ENCODE measurements at regions not wholly inside any gene's neighbourhood (a gene's known extent, or its start where the extent isn't known, plus 50 kb on each side); places are given as distances from the start of the nearest gene placed in this dataset.
"Not testable (repeated sequence)": the region's sequence is repeated elsewhere in the genome, so short reads cannot be mapped to it uniquely, and the experiment has no call there.

GRCh38 chr13:58376775-58377174 lies 745.2 kb downstream of the PCDH17 start:
- DNase-seq, result no peak

- DNase-seq, result no peak
Measured at GRCh38 chr13:58379221-58379620, 747.7 kb downstream of the PCDH17 start.

DNA sequence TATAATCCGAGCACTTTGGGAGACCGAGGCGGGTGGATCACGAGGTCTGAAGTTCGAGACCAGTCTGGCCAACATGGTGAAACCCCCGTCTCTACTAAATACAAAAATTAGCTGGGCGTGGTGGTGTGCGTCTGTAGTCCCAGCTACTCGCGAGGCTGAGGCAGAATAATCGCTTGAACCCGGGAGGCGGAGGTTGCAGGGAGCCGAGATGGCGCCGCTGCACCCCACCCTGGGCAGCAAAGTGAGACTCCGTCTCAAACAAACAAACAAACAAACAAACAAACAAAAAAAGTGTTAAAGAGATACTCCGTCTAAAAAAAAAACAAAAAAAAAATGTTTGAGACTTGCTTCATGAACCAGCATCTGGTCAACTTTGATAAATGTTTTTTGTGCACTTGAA lies 753.8 kb downstream of the PCDH17 start:
- not testable (repeated sequence) for DNase-seq

DNA sequence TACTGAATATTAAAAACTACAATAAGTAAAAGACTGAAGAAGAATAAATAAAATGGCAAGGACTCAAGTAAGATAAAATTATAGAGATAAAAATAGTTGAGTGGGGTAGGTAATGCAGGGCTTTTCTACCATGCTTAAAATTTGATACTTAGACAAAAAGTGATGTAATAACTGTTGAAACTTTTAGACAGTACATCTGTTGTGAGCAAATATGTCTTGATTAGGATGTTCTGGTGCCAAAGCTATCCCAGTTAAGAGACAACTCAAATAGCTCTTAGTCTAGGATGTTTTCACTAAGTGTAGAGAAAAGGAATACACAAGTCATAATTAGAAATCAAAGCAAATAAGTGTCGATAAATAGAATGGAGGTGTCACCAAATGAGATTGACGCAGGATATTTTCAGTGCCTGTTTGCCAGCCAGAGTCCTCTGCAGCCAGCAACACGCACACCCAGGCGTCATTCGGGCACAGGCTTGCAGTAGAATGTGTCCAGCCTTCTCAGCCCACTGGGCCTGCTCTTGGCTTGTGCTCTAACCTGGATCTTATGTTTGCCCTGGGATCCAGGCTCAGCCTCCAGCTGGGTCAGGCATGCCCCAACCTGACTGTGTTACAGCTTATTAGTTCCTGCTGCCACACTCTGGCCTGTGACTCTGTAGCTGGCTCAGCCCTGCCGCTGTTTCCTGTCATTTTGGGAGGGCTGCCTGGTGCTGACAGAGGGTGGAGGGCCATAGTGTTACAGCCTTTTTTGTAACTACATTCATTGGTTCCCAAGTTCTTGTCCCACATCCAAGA lies 766.2 kb downstream of the PCDH17 start:
- no peak for DNase-seq

DNA sequence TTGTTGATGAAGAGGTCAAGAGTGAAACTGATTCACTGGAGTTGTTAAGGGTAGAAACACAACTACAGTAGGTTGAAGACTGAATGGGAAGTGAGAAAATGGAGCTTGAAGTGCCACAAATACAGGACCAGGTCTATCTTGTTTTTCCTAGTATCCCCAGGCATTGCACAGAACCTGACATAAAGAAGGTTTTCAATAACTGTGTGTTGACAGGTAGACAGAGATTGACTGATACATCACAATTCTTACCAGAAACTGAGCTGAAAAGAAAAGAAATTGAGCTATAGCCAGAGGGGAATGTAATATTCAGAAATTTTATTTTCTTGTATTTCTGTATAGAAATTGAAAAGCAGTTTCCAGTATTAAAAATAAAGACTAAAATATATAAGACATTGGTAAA lies 767.7 kb downstream of the PCDH17 start:
- DNase-seq, result no peak

- no peak for DNase-seq
Measured at GRCh38 chr13:58406545-58406944, 775.0 kb downstream of the PCDH17 start.

- DNase-seq, result no peak
Measured at GRCh38 chr13:58429917-58430316, 798.4 kb downstream of the PCDH17 start.

DNA sequence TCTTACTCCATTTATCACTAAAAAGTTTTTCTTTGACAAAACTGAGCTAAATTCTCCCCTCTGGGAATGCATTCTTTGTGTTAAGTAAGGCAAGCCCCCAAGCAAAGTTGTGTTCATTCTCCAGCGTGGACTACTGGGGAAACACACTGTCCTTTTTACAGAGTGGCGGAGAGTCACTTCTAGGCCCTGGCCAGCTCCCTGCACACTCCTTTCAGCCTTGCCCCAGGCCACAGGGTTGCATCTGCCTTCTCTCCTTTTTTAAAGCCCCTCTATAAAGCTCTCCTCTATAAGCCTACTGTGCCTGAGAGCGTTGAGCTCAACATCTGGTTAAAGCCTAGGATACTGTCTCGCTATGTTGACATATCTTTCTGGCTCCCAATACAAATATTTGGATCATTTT lies 803.4 kb downstream of the PCDH17 start:
- DNase-seq, result no peak

GRCh38 chr13:58437427-58437826 lies 805.9 kb downstream of the PCDH17 start:
- DNase-seq, result no peak

DNA sequence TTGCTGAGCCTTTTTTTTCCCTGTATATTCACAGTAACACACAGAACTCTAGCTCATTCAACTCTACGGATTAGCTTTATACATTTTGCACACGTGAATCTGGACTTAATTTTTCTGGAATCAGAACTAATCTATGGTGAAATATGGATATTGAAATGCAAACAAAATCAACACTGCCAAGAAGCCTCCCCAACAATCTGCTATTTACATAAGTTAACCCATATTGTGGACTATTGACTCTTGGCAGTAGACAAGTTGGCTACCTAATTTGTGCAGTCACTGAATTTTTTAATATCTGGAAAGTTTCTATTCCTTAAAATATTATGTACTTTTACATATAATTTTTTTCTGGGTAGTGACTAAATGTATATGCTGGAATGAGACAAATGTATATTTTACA lies 815.4 kb downstream of the PCDH17 start:
- no peak for DNase-seq

- no peak for DNase-seq
Measured at GRCh38 chr13:58452123-58452623, 820.6 kb downstream of the PCDH17 start.

- no peak for DNase-seq
Measured at GRCh38 chr13:58455094-58455493, 823.5 kb downstream of the PCDH17 start.

DNA sequence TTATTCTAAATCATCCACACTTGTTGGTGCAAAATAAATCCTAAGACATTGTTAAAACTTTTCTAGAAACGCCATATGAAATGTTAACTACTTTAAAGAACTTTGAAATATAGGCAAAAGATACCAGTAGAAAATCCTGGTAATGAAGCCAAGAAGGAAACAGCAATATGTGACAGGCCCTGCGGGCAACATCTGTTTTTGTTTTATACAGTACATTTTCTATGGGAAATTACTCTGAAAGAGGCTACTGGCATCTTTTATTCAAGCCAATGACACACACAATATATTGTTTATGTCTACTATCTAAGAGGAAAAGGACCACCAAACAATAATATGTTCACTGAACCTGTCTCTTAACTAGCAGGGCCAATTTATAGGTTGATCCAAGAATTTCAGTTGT lies 829.7 kb downstream of the PCDH17 start:
- no peak for DNase-seq

DNA sequence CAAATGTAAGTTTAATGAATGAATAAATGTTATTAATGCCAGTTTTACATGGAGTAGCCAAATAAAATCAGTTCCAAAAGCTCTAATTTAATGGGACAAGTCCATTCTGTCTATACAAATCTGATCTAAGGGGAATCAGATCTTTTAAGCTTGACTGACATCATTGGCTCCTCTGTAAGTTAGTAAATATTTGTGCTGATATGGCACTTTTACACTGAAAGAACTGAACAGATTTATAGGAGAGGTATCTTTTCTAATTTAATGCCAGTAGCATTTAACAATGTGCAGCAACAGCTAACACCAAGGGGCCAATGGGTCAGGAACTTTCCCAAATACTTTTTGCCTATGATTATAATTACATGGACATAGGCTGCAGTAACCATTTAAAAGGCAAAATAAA lies 832.3 kb downstream of the PCDH17 start:
- no peak for DNase-seq

DNA sequence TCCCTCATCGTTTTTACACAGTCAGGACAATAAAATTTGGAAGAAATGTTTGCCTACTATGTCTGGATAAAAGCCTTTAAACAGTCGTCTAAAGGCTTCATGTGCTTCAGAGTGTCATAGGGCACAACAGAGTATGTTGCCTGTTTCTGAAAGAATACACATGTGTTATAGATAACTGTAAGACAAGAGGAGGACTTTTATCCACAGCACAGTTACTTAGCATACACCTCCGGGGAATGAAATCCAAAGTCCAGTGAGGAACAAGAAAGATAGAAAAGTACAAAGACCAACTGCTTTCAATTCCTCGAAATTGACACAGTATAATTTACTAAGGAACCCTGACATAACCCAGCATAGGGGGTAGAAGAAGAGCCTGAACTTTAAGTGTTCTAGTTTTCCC lies 835.6 kb downstream of the PCDH17 start:
- DNase-seq, result no peak

- DNase-seq, result no peak
Measured at GRCh38 chr13:58472483-58472882, 840.9 kb downstream of the PCDH17 start.

- DNase-seq, result no peak
Measured at GRCh38 chr13:58474581-58474980, 843.0 kb downstream of the PCDH17 start.

- DNase-seq, result no peak
Measured at GRCh38 chr13:58476206-58476918, 844.8 kb downstream of the PCDH17 start.

DNA sequence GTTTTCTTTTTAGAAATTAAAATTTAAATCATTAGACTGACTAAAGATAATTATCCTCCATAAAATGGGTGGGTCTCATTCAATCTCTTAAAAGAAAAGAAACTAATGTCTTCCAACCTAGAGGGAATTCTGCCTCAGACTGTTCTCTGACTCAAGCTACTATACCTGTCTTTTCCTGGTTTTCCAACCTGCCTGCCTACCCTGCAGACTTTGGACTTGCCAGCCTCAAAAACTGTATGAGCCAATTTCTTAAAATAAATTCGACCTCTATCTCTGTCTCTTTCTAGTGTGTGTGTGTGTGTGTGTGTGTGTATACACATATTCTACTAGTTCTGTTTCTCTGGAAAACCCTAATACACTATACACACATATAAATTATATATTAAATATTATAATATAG lies 847.3 kb downstream of the PCDH17 start:
- DNase-seq, result no peak

DNA sequence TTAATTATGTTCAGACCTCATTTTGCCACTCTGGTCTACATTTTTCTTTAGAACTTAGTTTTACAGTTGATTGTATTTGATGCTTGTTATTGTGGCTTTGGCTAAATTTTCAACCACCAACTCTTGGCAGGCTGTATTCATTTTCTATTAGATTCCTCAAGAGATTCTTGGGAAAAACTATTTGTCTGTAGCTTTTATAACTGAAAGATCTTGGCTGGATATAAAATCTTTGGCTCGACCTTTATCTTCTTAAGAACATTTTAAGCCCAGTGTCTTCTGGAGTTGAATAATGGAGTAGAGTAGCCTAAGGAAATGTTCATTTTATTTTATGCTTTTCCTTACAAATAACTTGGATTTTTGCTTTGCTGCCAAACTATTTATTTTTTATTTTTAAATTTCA lies 848.5 kb downstream of the PCDH17 start:
- no peak for DNase-seq

DNA sequence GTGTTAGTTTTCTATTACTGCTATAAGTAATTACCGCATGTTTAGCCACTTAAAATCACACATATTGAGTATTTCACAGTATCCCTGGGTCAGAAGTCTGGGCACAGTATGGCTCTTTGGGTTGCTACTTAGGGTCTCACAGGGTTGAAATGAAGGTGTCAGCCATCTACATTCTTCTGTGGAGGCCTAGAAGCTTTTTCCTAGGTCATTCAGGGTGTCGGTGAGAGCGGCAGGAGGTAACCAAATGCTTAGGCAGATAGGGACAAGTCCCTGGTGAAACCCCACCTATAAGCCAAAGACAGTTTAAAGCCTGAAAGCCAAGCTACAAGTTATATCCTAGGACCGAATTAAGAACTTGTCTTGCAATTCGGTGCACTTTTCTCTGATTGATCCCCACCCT lies 856.7 kb downstream of the PCDH17 start:
- DNase-seq, result no peak

DNA sequence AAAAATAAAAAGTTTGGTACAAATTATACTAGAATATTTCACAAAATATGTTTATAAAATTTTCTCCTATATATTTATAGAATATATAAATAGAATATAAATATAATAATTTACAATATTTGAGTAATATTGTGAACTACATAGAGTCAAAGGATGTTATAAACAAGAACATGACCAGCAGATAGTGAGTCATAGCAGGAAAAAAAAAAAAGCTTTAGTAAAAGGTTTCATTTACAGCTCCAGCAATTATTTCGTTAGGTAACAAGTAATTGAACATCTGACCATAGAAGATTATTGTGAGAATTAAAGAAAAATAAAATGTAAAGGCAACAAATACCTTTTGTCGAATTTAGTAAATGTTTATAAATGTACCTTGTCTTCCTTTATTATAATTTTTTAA lies 864.1 kb downstream of the PCDH17 start:
- DNase-seq, result no peak

DNA sequence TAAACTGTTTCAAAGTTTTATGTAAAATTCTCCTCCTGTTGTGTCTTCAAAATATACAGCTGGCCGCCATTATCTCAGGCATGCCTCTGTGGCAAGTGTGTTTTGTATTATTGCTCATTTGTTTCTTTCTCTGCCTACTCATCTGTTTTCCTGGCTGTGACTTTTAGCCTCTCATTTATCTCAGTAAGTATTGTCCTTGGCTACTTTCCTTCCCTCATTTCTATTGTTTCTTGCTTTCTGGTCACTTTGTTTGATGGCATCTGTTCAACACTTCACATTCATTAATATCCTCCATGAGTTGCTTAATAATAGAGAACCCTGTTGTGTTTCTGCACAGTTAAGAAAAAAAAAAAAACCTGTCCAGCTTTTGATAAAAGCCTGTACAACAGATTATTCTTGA lies 869.4 kb downstream of the PCDH17 start:
- DNase-seq, result no peak

GRCh38 chr13:58504202-58504700 lies 872.7 kb downstream of the PCDH17 start:
- not testable (repeated sequence) for DNase-seq
